Gastrocnemius medialis (tissue), 4 donors: ENCODE measurements at regions not wholly inside any gene's neighbourhood (a gene's known extent, or its start where the extent isn't known, plus 50 kb on each side); places are given as distances from the start of the nearest gene placed in this dataset.

ENCODE experiments used
- ATAC-seq, 2 donors: fragments of 150-250 bp; one replicate each; pipeline ENCODE4 v1.9.1; 2016
- DNase-seq, 2 donors: peaks; one replicate each; pipeline ENCODE4 v3.0.0-alpha.2; 2019
- H3K27ac ChIP-seq, 4 donors: fragments of 200-600 bp; sonication (generic); 1 replicate in 1 of 4; 2 replicates in 3 of 4; pipeline ENCODE4 v1.5.1; 2016 to 2018; ENCODE audit warnings: mild to moderate bottlenecking in 2 of 4, moderate library complexity in 1 of 4
- H3K27me3 ChIP-seq, 3 donors: fragments of 200-600 bp; sonication (generic) in 2 of 3; 1 replicate in 1 of 3; 2 replicates in 2 of 3; pipeline versions ENCODE4 v1.5.1 to v1.6.0; 2016 to 2019; ENCODE audit warnings: mild to moderate bottlenecking in 1 of 3, moderate library complexity in 1 of 3
- H3K36me3 ChIP-seq, 2 donors: fragments of 200-600 bp; sonication (generic) in 1 of 2; one replicate each; pipeline ENCODE4 v1.5.1; 2017 to 2018
- H3K4me1 ChIP-seq, 2 donors: fragments of 200-600 bp; sonication (generic) in 1 of 2; one replicate each; pipeline ENCODE4 v1.5.1; 2016 to 2017; ENCODE audit warnings: mild to moderate bottlenecking in 2 of 2
- H3K4me3 ChIP-seq, 4 donors: fragments of 200-600 bp; sonication (generic) in 3 of 4; 1 replicate in 1 of 4; 2 replicates in 3 of 4; pipeline ENCODE4 v1.5.1; 2016 to 2019; ENCODE audit warnings: mild to moderate bottlenecking in 2 of 4
- H3K9me3 ChIP-seq, 3 donors: fragments of 200-600 bp; sonication (generic) in 2 of 3; 1 replicate in 1 of 3; 2 replicates in 2 of 3; pipeline ENCODE4 v1.5.1; 2016 to 2019
- POLR2A ChIP-seq, 2 donors: fragments of 450-650 bp; IDR thresholded peaks; one replicate each; pipeline ENCODE4 v1.6.1; 2017; ENCODE audit warnings: antibody characterized with exemption in 2 of 2, mild to moderate bottlenecking in 2 of 2, moderate library complexity in 2 of 2
- in situ Hi-C, 4 donors: fragments of 200-750 bp; cut with MboI; loops; one replicate each; pipeline versions ENCODE4 v1.15.0 to v1.8.0; 2017; ENCODE audit warnings: low sequenced_read_pairs in 4 of 4
- intact Hi-C: fragments of 100-400 bp; cut with DNase I; formaldehyde crosslinking; loops from one replicate; pipeline ENCODE4 v1.15.1; 2023; ENCODE audit warnings: low total_unique reads
- TF ChIP-seq, protein P1 (sequence below), 5 experiments: fragments of 450-650 bp in 3 of 5; fragments of 200-600 bp in 2 of 5; sonication (generic) in 2 of 5; IDR thresholded peaks in 4 of 5; conservative IDR thresholded peaks in 1 of 5; 1 replicate in 4 of 5; 2 replicates in 1 of 5; pipeline ENCODE4 v1.5.1; 2016 to 2019; ENCODE audit warnings: antibody characterized with exemption in 5 of 5, mild to moderate bottlenecking in 3 of 5, moderate library complexity in 3 of 5

DNA sequence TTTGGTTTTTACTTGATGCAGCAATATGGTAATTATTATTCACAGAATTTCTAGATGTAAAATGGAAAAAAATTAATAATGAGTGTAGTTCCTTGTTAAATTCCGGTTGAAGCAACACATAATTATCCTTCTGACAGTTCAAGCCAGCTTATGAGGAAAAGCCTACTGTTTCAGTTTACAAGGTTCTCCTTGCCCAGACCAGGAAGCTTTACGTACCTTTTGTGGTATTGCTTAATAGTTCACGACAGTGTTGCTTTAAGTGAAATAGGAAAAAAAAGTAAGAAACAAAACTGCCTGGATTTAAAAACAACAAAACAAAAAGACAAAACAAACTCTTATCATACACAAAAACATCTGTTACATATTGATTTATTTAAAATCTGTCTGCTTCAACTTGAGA is 547.3 kb upstream of the C9orf72 start:
- in situ Hi-C loops, result no loop called here
- Histone ChIP-seq H3K4me1 (no peaks in the 10 kb centered on the region), H3K36me3 (no peaks in the 10 kb centered on the region), H3K9me3 (no peaks in the 10 kb centered on the region), H3K27me3 (no peaks in the 10 kb centered on the region), H3K4me3 (no peak overlapping the region), H3K27ac (no peak overlapping the region)
- TF ChIP-seq POLR2A (IDR thresholded peaks at IDR 0.05), result no peak
- TF ChIP-seq, protein P1, sequence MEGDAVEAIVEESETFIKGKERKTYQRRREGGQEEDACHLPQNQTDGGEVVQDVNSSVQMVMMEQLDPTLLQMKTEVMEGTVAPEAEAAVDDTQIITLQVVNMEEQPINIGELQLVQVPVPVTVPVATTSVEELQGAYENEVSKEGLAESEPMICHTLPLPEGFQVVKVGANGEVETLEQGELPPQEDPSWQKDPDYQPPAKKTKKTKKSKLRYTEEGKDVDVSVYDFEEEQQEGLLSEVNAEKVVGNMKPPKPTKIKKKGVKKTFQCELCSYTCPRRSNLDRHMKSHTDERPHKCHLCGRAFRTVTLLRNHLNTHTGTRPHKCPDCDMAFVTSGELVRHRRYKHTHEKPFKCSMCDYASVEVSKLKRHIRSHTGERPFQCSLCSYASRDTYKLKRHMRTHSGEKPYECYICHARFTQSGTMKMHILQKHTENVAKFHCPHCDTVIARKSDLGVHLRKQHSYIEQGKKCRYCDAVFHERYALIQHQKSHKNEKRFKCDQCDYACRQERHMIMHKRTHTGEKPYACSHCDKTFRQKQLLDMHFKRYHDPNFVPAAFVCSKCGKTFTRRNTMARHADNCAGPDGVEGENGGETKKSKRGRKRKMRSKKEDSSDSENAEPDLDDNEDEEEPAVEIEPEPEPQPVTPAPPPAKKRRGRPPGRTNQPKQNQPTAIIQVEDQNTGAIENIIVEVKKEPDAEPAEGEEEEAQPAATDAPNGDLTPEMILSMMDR (IDR thresholded peaks at IDR 0.05 in 4 of 5, conservative IDR thresholded peaks at IDR 0.05 in 1 of 5), result no peak
- intact Hi-C loops, result no loop called here
- DNase-seq (no peak), ATAC-seq (no peak)

DNA sequence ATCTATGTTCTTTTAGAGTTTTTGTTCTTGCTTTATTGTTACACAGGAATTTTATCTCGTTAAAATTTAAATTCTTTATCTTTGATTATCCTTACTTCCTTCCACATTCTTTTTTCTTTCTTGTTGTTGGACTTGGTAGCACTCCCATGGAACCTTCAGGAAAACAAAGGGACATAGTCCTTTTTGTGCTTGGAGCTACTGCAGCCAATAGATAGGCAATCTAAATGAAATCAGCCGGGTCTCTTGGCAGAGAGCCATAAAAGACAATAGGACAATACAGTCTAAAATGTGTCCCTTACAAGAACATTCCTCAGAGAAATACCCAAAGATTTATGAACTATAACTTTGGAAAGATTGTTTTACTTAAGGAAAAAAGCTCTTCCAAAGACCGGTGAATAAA is 548.1 kb upstream of the C9orf72 start:
- no peaks in the 10 kb centered on the region for H3K4me1 ChIP-seq
- DNase-seq (no peak), ATAC-seq (no peak)
- intact Hi-C loops (no loop called here), in situ Hi-C loops (no loop called here)
- H3K36me3 ChIP-seq, result no peaks in the 10 kb centered on the region
- no peak overlapping the region for H3K27ac ChIP-seq
- TF ChIP-seq, protein P1 (IDR thresholded peaks at IDR 0.05 in 4 of 5, conservative IDR thresholded peaks at IDR 0.05 in 1 of 5), result no peak
- TF ChIP-seq POLR2A (IDR thresholded peaks at IDR 0.05), result no peak
- H3K4me3 ChIP-seq, result no peak overlapping the region
- no peaks in the 10 kb centered on the region for H3K27me3 ChIP-seq
- H3K9me3 ChIP-seq, result no peaks in the 10 kb centered on the region

DNA sequence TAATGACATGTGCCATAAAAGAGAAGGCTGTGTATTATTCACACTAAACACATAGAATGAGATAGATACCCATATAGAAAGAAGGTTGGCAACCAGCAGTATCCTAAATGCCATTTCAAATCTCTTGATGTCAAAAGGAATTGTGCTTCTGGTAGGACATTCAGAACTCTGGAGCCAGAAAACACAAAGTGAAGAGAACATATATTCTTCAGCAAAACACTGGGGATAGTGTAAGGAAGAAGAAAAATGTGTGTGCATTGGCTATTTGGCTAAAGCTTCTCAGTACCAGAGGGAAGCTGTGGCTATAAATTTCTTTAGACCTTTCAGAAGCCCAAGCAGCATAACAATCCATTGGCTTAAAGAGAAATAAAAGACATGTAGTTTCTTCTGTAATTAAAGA is 551.6 kb upstream of the C9orf72 start:
- TF ChIP-seq, protein P1 (IDR thresholded peaks at IDR 0.05 in 4 of 5, conservative IDR thresholded peaks at IDR 0.05 in 1 of 5), result no peak
- no peak for TF ChIP-seq POLR2A (IDR thresholded peaks at IDR 0.05)
- no peaks in the 10 kb centered on the region for H3K9me3 ChIP-seq
- DNase-seq (no peak), ATAC-seq (no peak)
- no peaks in the 10 kb centered on the region for H3K36me3 ChIP-seq
- in situ Hi-C loops, result no loop called here
- H3K4me3 ChIP-seq, result no peak overlapping the region
- no peaks in the 10 kb centered on the region for H3K27me3 ChIP-seq
- intact Hi-C loops, result no loop called here
- no peaks in the 10 kb centered on the region for H3K4me1 ChIP-seq
- H3K27ac ChIP-seq, result no peak overlapping the region

DNA sequence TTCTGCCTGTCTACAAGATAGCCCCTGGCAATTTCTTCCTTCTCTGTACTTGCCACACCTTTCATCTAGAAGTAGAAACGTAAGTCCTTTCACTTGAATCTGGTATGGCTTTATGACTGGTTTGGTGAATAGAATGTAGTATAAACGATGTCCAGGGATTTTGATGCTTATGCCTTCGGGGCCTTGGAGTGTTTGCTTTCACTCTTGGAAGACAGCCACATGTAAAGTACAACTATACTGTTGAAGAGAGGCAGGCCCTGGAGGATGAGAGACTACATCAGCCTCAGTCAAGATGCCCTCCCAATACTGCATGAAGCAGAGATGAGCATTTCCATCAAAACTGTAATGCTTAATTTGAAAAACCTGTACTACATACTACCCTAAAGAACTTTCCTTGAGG is 553.8 kb upstream of the C9orf72 start:
- Histone ChIP-seq H3K4me3 (no peak overlapping the region), H3K9me3 (no peaks in the 10 kb centered on the region), H3K27me3 (no peaks in the 10 kb centered on the region), H3K36me3 (no peaks in the 10 kb centered on the region), H3K4me1 (no peaks in the 10 kb centered on the region), H3K27ac (no peak overlapping the region)
- DNase-seq (no peak), ATAC-seq (no peak)
- no peak for TF ChIP-seq POLR2A (IDR thresholded peaks at IDR 0.05)
- TF ChIP-seq, protein P1 (IDR thresholded peaks at IDR 0.05 in 4 of 5, conservative IDR thresholded peaks at IDR 0.05 in 1 of 5), result no peak
- in situ Hi-C loops, result no loop called here
- intact Hi-C loops, result no loop called here

DNA sequence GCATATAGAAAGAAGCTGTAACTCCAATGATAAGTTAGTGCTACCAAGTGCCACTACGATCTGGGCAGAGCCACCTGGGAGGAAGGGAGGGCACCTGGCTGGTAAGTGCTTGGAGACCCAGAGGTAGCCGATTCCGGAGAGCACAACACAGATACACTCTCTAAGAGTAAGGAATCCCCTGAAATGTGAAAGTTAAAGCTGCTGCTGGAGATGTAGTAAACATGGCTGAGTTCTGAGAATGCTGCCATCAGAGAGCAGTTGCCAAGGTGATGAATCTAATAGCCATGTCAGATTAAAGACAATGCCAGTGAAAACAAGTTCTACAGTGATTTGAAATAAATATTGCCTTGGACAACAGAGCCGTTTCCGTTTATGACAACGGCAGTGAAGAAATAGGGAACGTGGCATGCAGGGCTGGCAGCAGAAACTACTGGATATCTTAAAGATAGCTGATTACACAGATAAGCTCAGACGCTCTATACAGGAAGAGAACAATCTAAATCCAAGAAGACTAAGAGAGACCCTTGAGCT is 561.2 kb upstream of the C9orf72 start:
- ATAC-seq (no peak), DNase-seq (no peak)
- Histone ChIP-seq H3K27me3 (no peaks in the 10 kb centered on the region), H3K4me3 (no peak overlapping the region), H3K27ac (no peak overlapping the region), H3K4me1 (no peaks in the 10 kb centered on the region), H3K9me3 (no peaks in the 10 kb centered on the region), H3K36me3 (no peaks in the 10 kb centered on the region)
- in situ Hi-C loops (no loop called here), intact Hi-C loops (no loop called here)
- TF ChIP-seq, protein P1 (IDR thresholded peaks at IDR 0.05 in 4 of 5, conservative IDR thresholded peaks at IDR 0.05 in 1 of 5), result no peak
- no peak for TF ChIP-seq POLR2A (IDR thresholded peaks at IDR 0.05)
